BLaER1 treated with 17β-estradiol and CSF1 and Interleukin-3, amounts not matched to agents 10 nM and 100 nM (cell line): ENCODE measurements at regions not wholly inside any gene's neighbourhood (a gene's known extent, or its start where the extent isn't known, plus 50 kb on each side); places are given as distances from the start of the nearest gene placed in this dataset.
"Not testable (repeated sequence)": the region's sequence is repeated elsewhere in the genome, so short reads cannot be mapped to it uniquely, and the experiment has no call there.

Source experiments
- H3K27ac ChIP-seq, 11 experiments: shearing (Covaris generic); formaldehyde crosslinking; 2 replicates each; pipeline ENCODE4 v1.8.1; 2022
- H3K27me3 ChIP-seq, 11 experiments: shearing (Covaris generic); formaldehyde crosslinking; 2 replicates each; pipeline ENCODE4 v1.8.1; 2022
- H3K36me3 ChIP-seq, 11 experiments: shearing (Covaris generic); formaldehyde crosslinking; 2 replicates each; pipeline ENCODE4 v1.8.1; 2022
- H3K4me1 ChIP-seq, 10 experiments: shearing (Covaris generic); formaldehyde crosslinking; 2 replicates each; pipeline ENCODE4 v1.8.1; 2022
- H3K4me2 ChIP-seq, 11 experiments: shearing (Covaris generic); formaldehyde crosslinking; 2 replicates each; pipeline ENCODE4 v1.8.1; 2022
- H3K4me3 ChIP-seq, 10 experiments: shearing (Covaris generic); formaldehyde crosslinking; 2 replicates each; pipeline ENCODE4 v1.8.1; 2022
- H3K9ac ChIP-seq, 11 experiments: shearing (Covaris generic); formaldehyde crosslinking; 2 replicates each; pipeline ENCODE4 v1.8.1; 2022
- H3K9me3 ChIP-seq, 11 experiments: shearing (Covaris generic); formaldehyde crosslinking; replicated peaks in 1 of 11; 2 replicates each; pipeline ENCODE4 v1.8.1; 2022
- H4K20me1 ChIP-seq, 11 experiments: shearing (Covaris generic); formaldehyde crosslinking; 2 replicates each; pipeline ENCODE4 v1.8.1; 2022
- Cebpa-rat ChIP-seq, 11 experiments: shearing (Covaris generic); IDR thresholded peaks; 2 replicates each; pipeline ENCODE4 v1.8.1; 2022

DNA sequence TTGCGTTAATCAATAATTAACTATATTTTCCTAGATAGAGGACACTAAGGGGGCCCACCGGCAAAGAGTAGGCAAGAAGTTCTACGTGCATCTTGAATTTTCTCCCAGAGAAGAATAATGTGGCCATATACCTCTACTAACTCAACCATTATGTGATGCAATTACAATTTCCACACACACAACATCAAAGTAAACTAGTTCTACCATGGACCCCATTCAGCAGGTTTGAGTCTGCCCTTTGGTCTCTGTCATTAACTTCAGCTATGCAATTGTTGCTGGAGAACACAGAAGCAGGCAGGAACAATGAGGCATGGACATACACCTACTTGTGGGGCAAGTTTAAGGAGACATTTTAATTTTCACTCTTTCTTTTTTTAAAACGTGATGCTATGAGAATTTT is 705.9 kb downstream of the PDCD6IP start:
- Histone ChIP-seq H4K20me1 (no peaks in the 10 kb centered on the region), H3K4me3 (no peak overlapping the region), H3K27me3 (no peaks in the 10 kb centered on the region), H3K36me3 (no peaks in the 10 kb centered on the region), H3K9me3 (no peaks in the 10 kb centered on the region), H3K9ac (no peak overlapping the region), H3K4me1 (peaks cover 0 to 11% (median 5%) of the 10 kb centered on the region in 10 experiments; a peak in 10 of 20 replicates), H3K4me2 (peak overlapping the region in 3 of 11 experiments; percentile 5 to 29 (median 11); a peak in 2 of 22 replicates), H3K27ac (no peak overlapping the region)
- no peak for TF ChIP-seq Cebpa-rat (IDR thresholded peaks at IDR 0.05)

DNA sequence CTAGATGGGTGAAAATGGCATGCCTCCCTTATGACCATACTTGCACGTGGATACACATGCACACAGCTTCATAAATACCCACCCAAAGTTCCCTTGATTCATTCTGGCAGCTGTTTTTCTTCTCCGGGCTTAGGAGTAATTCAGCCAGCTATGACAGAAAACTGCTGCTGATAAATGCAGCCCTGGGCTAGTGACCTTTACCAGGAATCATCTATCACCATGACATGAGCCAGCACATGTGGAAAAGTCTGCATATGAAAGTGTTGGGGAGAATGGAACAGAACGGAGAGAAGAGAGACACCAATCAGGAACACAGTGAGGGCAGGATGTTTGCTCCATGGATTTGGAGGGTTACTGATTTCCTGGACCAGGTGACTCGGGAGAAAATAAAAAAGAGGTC is 706.3 kb downstream of the PDCD6IP start:
- no peak overlapping the region for H3K4me3 ChIP-seq
- H4K20me1 ChIP-seq, result no peaks in the 10 kb centered on the region
- H3K27me3 ChIP-seq, result no peaks in the 10 kb centered on the region
- H3K27ac ChIP-seq, result no peak overlapping the region
- no peak overlapping the region for H3K4me2 ChIP-seq
- H3K36me3 ChIP-seq, result no peaks in the 10 kb centered on the region
- peaks cover 0 to 12% (median 5%) of the 10 kb centered on the region in 10 experiments; a peak in 10 of 20 replicates for H3K4me1 ChIP-seq
- H3K9ac ChIP-seq, result no peak overlapping the region
- no peaks in the 10 kb centered on the region for H3K9me3 ChIP-seq
- no peak for TF ChIP-seq Cebpa-rat (IDR thresholded peaks at IDR 0.05)

DNA sequence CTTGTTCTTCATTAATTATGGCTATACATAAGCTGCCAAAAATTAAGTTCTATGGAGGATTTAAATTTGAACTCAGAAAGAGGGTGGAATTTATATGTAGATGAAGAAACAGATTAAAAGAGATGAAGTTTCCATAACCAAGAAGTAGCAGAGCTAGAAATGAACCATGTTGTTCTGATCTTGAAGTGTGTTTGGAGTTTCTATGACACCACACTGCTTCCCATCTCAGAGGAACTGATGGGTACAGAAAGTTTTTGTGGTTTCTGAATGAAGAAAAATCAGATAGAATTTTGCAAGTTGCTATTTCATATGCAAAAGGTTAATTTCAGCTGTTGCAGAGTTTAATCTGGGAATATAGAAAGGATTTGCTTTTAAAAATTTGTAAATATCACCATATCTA is 710.3 kb downstream of the PDCD6IP start:
- H4K20me1 ChIP-seq, result no peaks in the 10 kb centered on the region
- H3K4me1 ChIP-seq, result peaks cover 0 to 12% (median 4%) of the 10 kb centered on the region in 10 experiments; a peak in 10 of 20 replicates
- no peak for TF ChIP-seq Cebpa-rat (IDR thresholded peaks at IDR 0.05)
- H3K9ac ChIP-seq, result no peak overlapping the region
- H3K4me3 ChIP-seq, result no peak overlapping the region
- no peak overlapping the region for H3K27ac ChIP-seq
- H3K4me2 ChIP-seq, result no peak overlapping the region
- no peaks in the 10 kb centered on the region for H3K27me3 ChIP-seq
- no peaks in the 10 kb centered on the region for H3K36me3 ChIP-seq
- no peaks in the 10 kb centered on the region for H3K9me3 ChIP-seq

DNA sequence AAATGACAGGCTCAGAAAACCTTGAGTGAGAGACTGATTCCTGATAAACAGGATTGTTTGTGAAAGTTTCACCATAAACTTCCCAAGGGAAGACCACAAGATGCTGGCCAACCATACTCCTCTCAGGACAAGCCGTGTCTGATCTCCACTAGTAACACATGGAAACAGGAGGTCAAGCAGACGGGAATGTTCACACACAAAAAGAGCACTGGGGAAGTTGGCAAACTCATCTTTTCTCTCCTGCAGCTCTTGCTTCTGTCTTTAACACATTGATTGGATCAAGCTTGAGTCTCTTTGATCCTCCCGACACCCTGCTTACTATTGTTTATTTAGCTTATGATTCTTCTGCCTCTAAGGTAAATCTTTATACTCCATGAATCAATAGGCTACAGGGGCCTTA is 713.5 kb downstream of the PDCD6IP start:
- TF ChIP-seq Cebpa-rat (IDR thresholded peaks at IDR 0.05), result no peak
- Histone ChIP-seq H3K27ac (no peak overlapping the region), H3K9ac (no peak overlapping the region)

DNA sequence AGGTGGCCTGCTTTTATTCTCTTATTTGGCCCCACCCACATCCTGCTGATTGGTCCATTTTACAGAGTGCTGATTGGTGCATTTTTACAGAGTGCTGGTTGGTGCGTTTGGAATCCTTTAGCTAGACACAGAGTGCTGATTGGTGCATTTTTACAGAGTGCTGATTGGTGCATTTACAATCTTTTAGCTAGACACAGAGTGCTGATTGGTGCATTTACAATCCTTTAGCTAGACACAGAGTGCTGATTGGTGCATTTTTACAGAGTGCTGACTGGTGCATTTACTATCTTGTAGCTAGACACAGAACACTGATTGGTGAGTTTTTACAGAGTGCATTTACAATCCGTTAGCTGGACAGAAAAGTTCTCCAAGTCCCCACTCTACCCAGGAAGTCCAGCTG is 720.6 kb downstream of the PDCD6IP start:
- H3K9me3 ChIP-seq, result peaks cover 22 to 31% (median 26%) of the 10 kb centered on the region in 11 experiments
- not testable (repeated sequence) for H3K4me2 ChIP-seq, H3K27me3 ChIP-seq, H4K20me1 ChIP-seq, H3K36me3 ChIP-seq, H3K4me1 ChIP-seq, H3K4me3 ChIP-seq, H3K9ac ChIP-seq, H3K27ac ChIP-seq

More for the DNA sequence above, 713.5 kb downstream of the PDCD6IP start:
- H3K36me3 ChIP-seq, result no peaks in the 10 kb centered on the region
- H4K20me1 ChIP-seq, result no peaks in the 10 kb centered on the region
- H3K4me3 ChIP-seq, result no peak overlapping the region
- H3K4me2 ChIP-seq, result no peak overlapping the region
- no peaks in the 10 kb centered on the region for H3K27me3 ChIP-seq
- H3K4me1 ChIP-seq, result peaks cover 0 to 12% (median 0%) of the 10 kb centered on the region in 10 experiments; a peak in 1 of 20 replicates
- H3K9me3 ChIP-seq, result no peaks in the 10 kb centered on the region

DNA sequence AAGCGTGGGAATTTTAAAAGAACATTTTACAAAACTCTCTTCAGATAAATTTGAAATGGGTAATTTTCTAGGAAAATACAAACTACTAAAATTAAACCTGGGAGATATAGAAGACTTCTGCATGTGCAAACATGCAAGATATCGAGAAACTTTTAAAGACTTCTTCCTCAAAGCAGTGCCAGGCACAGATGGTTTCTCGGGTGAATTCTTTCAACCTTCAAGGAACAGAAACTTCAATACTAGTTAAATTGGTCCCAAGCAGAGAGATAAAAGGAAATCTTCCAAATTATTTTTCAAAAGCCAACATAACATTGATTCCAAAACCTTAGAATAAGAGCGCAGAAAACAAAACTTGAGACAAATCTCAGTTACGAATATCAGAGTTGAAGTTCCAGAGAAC is 732.7 kb downstream of the PDCD6IP start:
- no peaks in the 10 kb centered on the region for H3K27me3 ChIP-seq
- H3K9ac ChIP-seq, result no peak overlapping the region
- TF ChIP-seq Cebpa-rat (IDR thresholded peaks at IDR 0.05), result no peak
- H3K27ac ChIP-seq, result no peak overlapping the region
- no peaks in the 10 kb centered on the region for H3K36me3 ChIP-seq
- H4K20me1 ChIP-seq, result no peaks in the 10 kb centered on the region
- no peaks in the 10 kb centered on the region for H3K4me1 ChIP-seq
- no peaks in the 10 kb centered on the region for H3K9me3 ChIP-seq
- no peak overlapping the region for H3K4me3 ChIP-seq
- H3K4me2 ChIP-seq, result no peak overlapping the region

DNA sequence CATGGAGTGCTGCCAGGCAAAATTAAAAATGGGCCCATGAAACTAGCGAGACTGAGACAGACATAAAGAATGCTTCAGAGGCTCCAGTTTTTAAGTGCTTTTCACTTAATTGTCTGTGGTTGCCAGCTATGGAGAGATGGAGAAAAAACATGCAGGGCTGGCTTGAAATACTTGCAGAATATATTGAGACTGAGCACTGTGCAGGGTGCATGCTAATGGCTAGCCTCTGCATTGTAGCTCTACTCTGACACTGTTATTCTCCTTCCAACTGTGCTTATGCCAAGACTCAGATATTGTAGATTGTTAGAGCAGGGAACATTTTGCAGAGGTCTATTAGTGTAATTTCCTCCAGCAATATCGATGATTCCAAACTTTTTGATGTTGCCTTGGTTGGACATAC is 735.0 kb downstream of the PDCD6IP start:
- H4K20me1 ChIP-seq, result no peaks in the 10 kb centered on the region
- no peak overlapping the region for H3K4me2 ChIP-seq
- H3K9me3 ChIP-seq, result no peaks in the 10 kb centered on the region
- H3K4me1 ChIP-seq, result no peaks in the 10 kb centered on the region
- no peak overlapping the region for H3K4me3 ChIP-seq
- H3K27me3 ChIP-seq, result no peaks in the 10 kb centered on the region
- no peak overlapping the region for H3K27ac ChIP-seq
- no peak overlapping the region for H3K9ac ChIP-seq
- no peaks in the 10 kb centered on the region for H3K36me3 ChIP-seq
- no peak for TF ChIP-seq Cebpa-rat (IDR thresholded peaks at IDR 0.05)

DNA sequence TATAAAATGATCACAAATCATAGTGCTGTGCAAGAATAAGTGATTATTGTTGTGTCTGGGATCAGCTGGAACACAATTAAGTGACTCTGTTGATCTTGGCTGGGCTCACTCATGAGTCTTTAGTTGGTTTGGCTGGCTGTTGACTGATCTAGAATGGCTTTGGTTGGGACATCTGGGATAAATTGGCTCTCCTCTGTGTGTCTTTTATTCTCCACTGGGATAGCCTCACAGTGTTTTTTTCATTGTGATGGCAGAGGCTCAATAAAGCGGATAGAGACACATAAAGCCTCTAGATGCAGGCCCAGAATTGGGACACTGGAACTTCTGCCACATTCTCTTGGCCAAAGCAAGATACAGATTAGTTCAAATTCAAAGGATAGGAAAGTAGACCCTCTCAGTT is 735.6 kb downstream of the PDCD6IP start:
- Histone ChIP-seq H3K27ac (no peak overlapping the region), H3K9me3 (no peaks in the 10 kb centered on the region), H3K9ac (no peak overlapping the region), H3K4me3 (no peak overlapping the region), H3K4me2 (no peak overlapping the region), H3K36me3 (no peaks in the 10 kb centered on the region), H3K27me3 (no peaks in the 10 kb centered on the region), H4K20me1 (no peaks in the 10 kb centered on the region), H3K4me1 (no peaks in the 10 kb centered on the region)
- TF ChIP-seq Cebpa-rat (IDR thresholded peaks at IDR 0.05), result no peak

DNA sequence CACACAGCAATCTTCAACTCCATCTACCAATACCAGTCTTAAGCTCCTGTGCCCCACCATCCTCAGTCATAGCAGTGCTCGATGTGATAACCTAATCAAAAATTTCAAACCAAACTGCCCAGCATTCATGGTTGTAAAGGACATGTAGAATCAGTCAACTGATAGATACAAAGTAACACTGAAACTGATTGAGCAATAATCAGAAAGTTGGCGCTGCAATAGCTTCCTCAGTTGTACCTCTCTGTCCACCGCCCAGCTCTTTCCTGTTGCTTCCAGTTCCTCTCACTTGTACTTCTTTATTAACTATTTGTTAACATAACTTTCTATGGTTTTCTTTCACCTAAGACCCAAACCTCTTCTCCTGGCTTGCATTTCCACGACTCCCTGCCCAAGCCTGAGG is 745.7 kb downstream of the PDCD6IP start:
- Histone ChIP-seq H3K4me3 (no peak overlapping the region), H3K27me3 (no peaks in the 10 kb centered on the region), H3K36me3 (no peaks in the 10 kb centered on the region), H3K9ac (no peak overlapping the region), H3K9me3 (no peaks in the 10 kb centered on the region), H3K27ac (no peak overlapping the region), H3K4me1 (peaks cover 0 to 7% (median 0%) of the 10 kb centered on the region in 10 experiments; a peak in 2 of 20 replicates), H4K20me1 (no peaks in the 10 kb centered on the region), H3K4me2 (peak overlapping the region in 2 of 11 experiments; percentile 5 to 29; a peak in 1 of 22 replicates)
- peak in 1 of 11 experiments; percentile 59; a peak in 2 of 22 replicates for TF ChIP-seq Cebpa-rat (IDR thresholded peaks at IDR 0.05)

DNA sequence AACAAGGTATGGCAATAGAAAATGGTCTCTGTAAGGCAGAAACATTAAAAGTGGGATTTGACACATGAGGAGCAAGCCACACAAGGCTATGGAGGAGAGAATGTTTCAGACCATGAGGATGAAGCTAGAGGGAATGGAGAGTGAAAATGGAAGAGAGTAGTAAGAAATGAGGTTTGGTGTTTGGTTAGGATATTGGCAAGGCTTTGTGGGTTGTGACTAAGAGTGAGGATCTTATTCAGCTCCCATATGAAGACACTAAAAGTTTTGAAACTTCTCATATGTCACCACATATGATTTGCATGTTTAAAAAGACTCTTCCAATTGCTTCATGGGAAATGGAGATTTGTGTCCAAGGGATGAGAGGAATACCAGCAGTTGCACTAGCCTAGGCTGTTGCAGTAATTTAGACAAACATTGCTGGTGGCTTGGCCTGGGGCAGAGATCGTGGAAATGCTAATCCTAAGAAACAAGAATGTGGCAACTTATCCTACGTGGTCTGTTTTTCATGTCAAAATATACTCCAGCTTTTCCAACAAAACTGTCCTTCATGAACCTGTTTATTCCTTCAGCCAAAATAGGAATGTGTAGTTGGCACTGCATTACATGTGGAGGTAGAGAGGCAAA is 749.0 kb downstream of the PDCD6IP start:
- Histone ChIP-seq H3K4me2 (no peak overlapping the region), H3K36me3 (no peaks in the 10 kb centered on the region), H3K9ac (no peak overlapping the region), H3K9me3 (no peaks in the 10 kb centered on the region), H4K20me1 (no peaks in the 10 kb centered on the region), H3K4me3 (no peak overlapping the region), H3K27me3 (no peaks in the 10 kb centered on the region), H3K27ac (no peak overlapping the region), H3K4me1 (peaks cover 0 to 7% (median 0%) of the 10 kb centered on the region in 10 experiments; a peak in 2 of 20 replicates)
- no peak for TF ChIP-seq Cebpa-rat (IDR thresholded peaks at IDR 0.05)
